RWPE1 (cell line): ENCODE measurements at regions not wholly inside any gene's neighbourhood (a gene's known extent, or its start where the extent isn't known, plus 50 kb on each side); places are given as distances from the start of the nearest gene placed in this dataset.

ENCODE experiments used
- CTCF ChIA-PET: fragments of 350-600 bp; sonication (Branson Sonifier 250); formaldehyde crosslinking; extraction: SDS; loops from one replicate; lab custom pipeline; 2021; lab: Yijun Ruan, JAX
- POLR2A ChIA-PET: fragments of 400-600 bp; formaldehyde crosslinking; extraction: SDS; loops from one replicate; lab custom pipeline; 2020; ENCODE audit warnings: antibody characterized with exemption; ENCODE audit not compliant: low non-redundant PET; lab: Yijun Ruan, JAX
- DNase-seq: peaks from one replicate; pipeline ENCODE4 v3.0.0; 2012; ENCODE audit warnings: low spot score
- H3K27ac ChIP-seq: fragments of 450-650 bp; 2 replicates; pipeline ENCODE4 v1.5.1; 2017
- CTCF ChIP-seq: fragments of 450-650 bp; conservative IDR thresholded peaks from 2 replicates; pipeline ENCODE4 v1.5.1; 2017; ENCODE audit warnings: low read depth, mild to moderate bottlenecking

- POLR2A ChIA-PET: no interaction called here
- CTCF ChIA-PET: no interaction called here
Measured at GRCh38 chr20:40294175-40294574, 394.9 kb downstream of the MAFB start.

GRCh38 chr20:40293740-40294139, 395.3 kb downstream of the MAFB start:
- no peak for TF ChIP-seq CTCF
- POLR2A ChIA-PET: no interaction called here
- no peak overlapping the region for H3K27ac ChIP-seq
- CTCF ChIA-PET: no interaction called here
- DNase-seq: no peak

More at GRCh38 chr20:40294175-40294574, 394.9 kb downstream of the MAFB start:
- no peak overlapping the region for H3K27ac ChIP-seq
- no peak for DNase-seq
- TF ChIP-seq CTCF: no peak

- CTCF ChIA-PET: no interaction called here
- no peak for DNase-seq
- H3K27ac ChIP-seq: no peak overlapping the region
- TF ChIP-seq CTCF: no peak
- POLR2A ChIA-PET: no interaction called here
Measured at GRCh38 chr20:40291493-40292135, 397.4 kb downstream of the MAFB start.

GRCh38 chr20:40287683-40288082, 401.4 kb downstream of the MAFB start:
- peak overlapping the region; percentile 81 for H3K27ac ChIP-seq
- ChIA-PET CTCF (interaction anchor here (0.6 to 2.6 kb wide), 5 partner anchors 70 to 593 kb away, joined by 3 to 17 read pairs (median 4); partner anchors contain the start of gene MAFB), POLR2A (interaction anchor here (1.6 kb wide), 1 partner anchor 401 kb away, joined by 18 read pairs; the partner anchor contains the start of gene MAFB)
- DNase-seq: no peak
- no peak for TF ChIP-seq CTCF

GRCh38 chr20:40286975-40287531, 402.0 kb downstream of the MAFB start:
- no peak for TF ChIP-seq CTCF
- peak; percentile 92 for DNase-seq
- ChIA-PET CTCF (interaction anchor here (0.5 to 2.6 kb wide), 7 partner anchors 20 to 606 kb away, joined by 3 to 17 read pairs (median 3); partner anchors contain the start of gene MAFB), POLR2A (interaction anchor here (0.6 to 1.6 kb wide), 3 partner anchors 128 to 592 kb away, joined by 3 to 18 read pairs (median 7); partner anchors contain the start of gene MAFB)
- peak overlapping the region; percentile 81 for H3K27ac ChIP-seq

- no peak overlapping the region for H3K27ac ChIP-seq
- POLR2A ChIA-PET: no interaction called here
- TF ChIP-seq CTCF: no peak
- DNase-seq: no peak
- CTCF ChIA-PET: interaction anchor here (0.7 kb wide), 1 partner anchor 278 kb away, joined by 4 read pairs; no protein-coding TSS in a partner anchor
Measured at GRCh38 chr20:40284611-40285010, 404.4 kb downstream of the MAFB start.
